Fibroblast of pulmonary artery (primary cell): ENCODE measurements at regions not wholly inside any gene's neighbourhood (a gene's known extent, or its start where the extent isn't known, plus 50 kb on each side); places are given as distances from the start of the nearest gene placed in this dataset.

ENCODE experiments used
- DNase-seq: peaks from one replicate; pipeline ENCODE4 v3.0.0-alpha.2; 2010; ENCODE audit warnings: low read depth
- H3K4me3 ChIP-seq: replicated peaks from 2 replicates; pipeline ENCODE4 v1.5.1; 2011; ENCODE audit warnings: low read depth, mild to moderate bottlenecking, control low read depth, low read length, moderate library complexity
- TF ChIP-seq, protein P1 (sequence below): IDR thresholded peaks from 2 replicates; pipeline ENCODE4 v1.5.1; 2011; ENCODE audit warnings: mild to moderate bottlenecking, control low read depth, low read length, inconsistent platforms; ENCODE audit errors: missing control alignments

DNA sequence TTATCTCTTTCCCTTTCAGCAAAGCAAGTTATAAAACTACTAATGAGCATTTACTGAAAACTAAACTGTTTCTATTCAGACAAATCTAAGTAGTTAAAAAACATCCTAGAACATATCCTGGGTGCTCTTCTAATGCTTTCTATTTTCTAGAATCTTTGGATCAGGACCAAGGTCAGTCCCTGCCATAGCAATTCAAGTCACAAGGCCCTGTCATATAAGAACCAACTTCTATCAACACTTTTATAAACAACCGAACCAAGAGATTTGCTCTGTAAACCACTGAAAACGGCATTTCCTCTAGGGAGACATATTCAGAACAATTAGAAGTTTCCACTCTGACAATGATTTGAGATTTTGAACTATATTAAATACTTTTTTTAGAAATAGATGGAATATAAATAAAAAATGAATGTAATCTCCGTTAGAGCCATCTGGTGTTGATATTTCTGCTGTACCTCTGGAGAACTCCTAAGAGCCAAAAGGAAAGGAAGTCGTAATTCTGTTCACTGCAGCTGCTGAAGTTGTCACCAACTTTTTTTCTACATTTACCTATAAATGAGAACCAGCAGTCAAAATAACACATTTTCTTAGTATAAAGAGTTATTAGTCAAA, 51.4 kb upstream of the LGSN start:
- no peak for DNase-seq
- TF ChIP-seq, protein P1, sequence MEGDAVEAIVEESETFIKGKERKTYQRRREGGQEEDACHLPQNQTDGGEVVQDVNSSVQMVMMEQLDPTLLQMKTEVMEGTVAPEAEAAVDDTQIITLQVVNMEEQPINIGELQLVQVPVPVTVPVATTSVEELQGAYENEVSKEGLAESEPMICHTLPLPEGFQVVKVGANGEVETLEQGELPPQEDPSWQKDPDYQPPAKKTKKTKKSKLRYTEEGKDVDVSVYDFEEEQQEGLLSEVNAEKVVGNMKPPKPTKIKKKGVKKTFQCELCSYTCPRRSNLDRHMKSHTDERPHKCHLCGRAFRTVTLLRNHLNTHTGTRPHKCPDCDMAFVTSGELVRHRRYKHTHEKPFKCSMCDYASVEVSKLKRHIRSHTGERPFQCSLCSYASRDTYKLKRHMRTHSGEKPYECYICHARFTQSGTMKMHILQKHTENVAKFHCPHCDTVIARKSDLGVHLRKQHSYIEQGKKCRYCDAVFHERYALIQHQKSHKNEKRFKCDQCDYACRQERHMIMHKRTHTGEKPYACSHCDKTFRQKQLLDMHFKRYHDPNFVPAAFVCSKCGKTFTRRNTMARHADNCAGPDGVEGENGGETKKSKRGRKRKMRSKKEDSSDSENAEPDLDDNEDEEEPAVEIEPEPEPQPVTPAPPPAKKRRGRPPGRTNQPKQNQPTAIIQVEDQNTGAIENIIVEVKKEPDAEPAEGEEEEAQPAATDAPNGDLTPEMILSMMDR = no peak
- no peak overlapping the region for H3K4me3 ChIP-seq

DNA sequence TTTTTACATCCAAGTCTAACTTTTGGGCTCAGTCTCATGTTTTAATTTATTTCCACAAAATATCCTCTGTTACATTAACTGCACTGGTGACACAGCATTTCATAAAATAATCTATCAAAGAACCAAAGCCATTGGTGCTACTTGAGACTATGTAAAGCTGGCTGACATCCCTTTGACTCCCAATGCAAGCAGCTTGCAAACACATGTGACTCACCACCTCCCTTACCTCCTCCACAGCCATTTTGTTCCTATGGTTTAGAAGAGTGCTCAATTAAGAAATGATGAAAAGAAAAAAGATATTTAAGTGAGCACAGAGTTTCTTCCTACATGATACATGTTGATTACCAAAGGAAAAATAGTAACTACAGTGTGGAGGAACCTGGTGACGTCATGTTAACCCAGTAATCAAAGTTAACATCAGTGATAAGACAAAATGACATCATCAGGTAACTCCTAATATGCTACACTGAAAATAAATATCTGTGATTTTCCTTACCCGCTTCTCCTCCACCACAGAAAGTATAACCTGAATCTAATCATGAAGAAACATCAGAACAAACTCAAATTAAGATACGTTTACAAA, 53.3 kb upstream of the LGSN start:
- H3K4me3 ChIP-seq = no peak overlapping the region
- TF ChIP-seq, protein P1 = no peak
- peak; percentile 24 for DNase-seq

DNA sequence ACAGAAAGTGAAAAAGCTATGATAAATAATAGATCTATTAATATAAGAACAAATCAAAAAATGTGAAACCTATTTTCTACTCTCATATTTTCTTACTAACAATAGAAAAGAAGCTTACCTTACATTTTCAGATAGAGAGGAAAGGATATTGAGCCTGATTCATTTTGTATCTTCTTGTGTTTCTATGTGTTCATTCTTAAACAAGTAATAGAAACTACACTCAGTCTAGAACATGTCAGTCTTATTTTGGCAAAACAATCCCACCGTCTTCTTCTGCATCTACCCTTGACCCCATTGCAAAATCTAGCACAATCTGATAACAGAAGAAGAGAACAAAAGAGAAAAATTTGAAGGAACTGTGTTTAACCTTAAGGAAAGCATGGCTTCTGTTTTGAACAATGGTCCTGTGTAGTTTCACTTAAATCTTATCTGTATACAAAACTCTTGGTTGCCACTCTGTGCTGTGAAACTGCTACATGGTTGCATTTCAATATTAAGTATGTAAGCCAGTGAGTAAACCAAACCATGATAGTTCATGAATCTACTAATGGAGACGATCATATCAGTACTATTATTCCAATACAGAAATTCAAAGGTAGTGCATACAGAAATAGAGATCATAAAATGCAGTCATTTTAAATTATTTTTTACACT, 69.5 kb upstream of the LGSN start:
- TF ChIP-seq, protein P1 = no peak
- no peak for DNase-seq

DNA sequence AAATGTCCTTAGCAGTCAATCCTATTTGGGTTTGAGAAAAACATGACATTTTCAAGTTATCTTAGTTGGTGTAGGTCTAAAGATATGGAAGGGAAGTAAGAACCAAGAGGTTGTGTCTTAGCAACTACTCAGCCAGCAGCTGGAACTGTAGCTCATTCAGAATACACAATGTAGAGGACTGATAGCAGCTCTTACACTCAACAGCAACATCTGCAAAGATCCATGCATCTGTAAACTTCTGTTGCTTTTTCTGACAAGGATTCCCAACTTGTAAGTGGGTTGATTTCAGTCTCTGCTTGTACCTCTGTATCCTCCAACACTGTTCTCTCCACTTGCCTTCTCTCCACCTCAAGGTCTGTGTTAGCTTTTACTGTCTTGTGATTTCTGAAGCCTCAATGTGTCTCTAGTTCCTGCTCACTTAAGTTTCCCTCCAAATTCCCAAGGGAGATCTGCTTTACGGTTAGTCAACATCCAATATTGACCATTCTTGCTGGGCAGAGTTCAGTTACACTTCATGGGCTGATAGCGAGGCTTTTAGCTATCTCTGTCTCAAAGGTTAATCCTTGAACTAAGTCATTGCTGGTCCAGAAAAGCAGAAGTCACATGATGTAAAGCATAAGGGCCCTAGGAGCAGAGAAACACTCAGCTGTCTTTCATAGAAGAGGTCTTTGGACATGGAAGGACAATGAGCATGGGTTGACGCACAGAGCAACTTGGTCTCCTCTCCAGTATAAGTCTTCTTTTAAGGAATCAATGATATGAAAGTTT, 71.6 kb upstream of the LGSN start:
- DNase-seq = no peak
- TF ChIP-seq, protein P1 = no peak
- H3K4me3 ChIP-seq = no peak overlapping the region

More for the DNA sequence above, 69.5 kb upstream of the LGSN start:
- no peak overlapping the region for H3K4me3 ChIP-seq

DNA sequence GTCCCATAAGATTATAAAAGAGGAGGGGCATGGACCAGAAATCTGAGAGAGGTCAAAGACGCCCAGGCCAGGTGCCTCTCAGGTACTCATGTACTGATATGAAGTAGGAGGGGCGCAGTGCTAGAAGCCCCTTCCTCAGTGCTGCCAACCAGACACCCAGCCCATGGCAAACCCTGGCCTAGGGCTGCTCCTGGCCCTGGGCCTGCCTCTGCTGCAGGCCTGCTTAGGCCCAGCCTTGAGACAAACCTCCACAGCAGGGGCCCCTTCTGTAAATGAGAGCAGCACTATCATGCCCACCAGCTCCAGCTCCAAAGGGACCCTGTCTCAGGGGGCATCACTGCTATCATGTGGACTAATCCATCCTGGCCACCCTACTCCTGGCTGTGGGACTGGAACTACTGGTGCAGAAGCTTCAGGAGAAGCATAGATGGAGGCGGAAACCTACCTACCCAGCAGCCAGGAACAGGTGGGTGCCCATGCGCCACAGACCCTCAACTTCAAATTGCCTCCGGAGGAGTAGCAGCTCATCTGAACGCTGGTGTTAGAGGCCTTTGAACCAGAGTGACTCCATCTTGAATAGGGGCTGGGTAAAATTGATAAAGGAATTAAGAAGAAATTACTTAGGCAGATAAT, 72.4 kb upstream of the LGSN start:
- DNase-seq = no peak
- no peak overlapping the region for H3K4me3 ChIP-seq
- TF ChIP-seq, protein P1 = no peak

DNA sequence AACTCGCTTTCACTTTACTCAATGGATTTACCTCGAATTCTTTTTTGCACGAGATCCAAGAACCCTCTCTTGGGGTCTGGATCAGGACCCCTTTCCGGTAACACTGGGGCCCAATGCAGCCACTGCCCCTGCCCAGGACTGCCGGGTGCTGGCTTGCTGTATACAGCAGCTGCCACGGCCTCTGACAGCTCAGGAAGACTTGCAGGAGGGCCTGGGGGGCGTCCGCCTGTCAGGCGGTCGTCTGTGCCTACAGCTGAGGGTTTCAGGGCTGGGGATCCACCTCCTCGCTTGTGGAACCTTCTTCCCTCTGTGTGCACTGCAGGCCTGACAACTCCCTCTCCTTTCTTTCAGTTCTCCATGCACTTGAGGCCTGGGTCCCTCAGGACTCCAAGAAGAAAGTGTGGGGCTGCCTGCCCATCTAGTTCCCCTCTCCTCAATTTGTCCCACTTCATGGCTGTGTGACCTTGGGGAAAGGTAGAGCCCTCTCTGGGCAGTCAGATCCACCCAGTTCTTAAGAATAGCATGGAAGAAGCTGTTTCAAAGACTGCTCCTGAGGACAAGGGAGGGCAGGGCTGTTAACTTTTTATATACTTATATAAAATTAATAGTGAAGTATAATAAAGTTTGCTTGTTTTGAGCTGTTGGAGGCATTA, 75.0 kb upstream of the LGSN start:
- TF ChIP-seq, protein P1 = no peak
- no peak overlapping the region for H3K4me3 ChIP-seq
- no peak for DNase-seq
